ENCODE measurements at regions not wholly inside any gene's neighbourhood (a gene's known extent, or its start where the extent isn't known, plus 50 kb on each side); places are given as distances from the start of the nearest gene placed in this dataset.

- 94% methylated on average over 1 of the region's 1 CpG; no CpG with 5 or more reads in 1 of the 2 experiments for WGBS, 2 experiments (ENCODE audit: extremely low coverage in 1 of 2, insufficient coverage in 1 of 2, insufficient read length in 1 of 2, insufficient replicate concordance in 2 of 2, low coverage in 1 of 2, low lambda C conversion rate in 2 of 2, missing lambda C conversion rate in 1 of 2)
- H3K36me3 ChIP-seq (ENCODE audit: control insufficient read depth in 2 of 4, insufficient read depth in 4 of 4, low read length in 3 of 4) = no peaks in the 10 kb centered on the region
- TF ChIP-seq HDAC2 (IDR thresholded peaks at IDR 0.05; ENCODE audit: borderline replicate concordance in 1 of 2, low read depth in 2 of 2, low read length in 2 of 2) = no peak
- no peak for TF ChIP-seq TAF1 (IDR thresholded peaks at IDR 0.05; ENCODE audit: low read depth, low read length)
- no peak for TF ChIP-seq POLR2A (IDR thresholded peaks at IDR 0.05; ENCODE audit: control extremely low read depth in 1 of 2, low read depth in 2 of 2, low read length in 2 of 2)
- no peak for TF ChIP-seq FOSL1 (IDR thresholded peaks at IDR 0.05; ENCODE audit: insufficient read depth, low read depth, low read length)
- TF ChIP-seq USF2 (IDR thresholded peaks at IDR 0.05; ENCODE audit: low read length) = no peak
- TF ChIP-seq EZH2 (IDR thresholded peaks at IDR 0.05; ENCODE audit: low read depth, low read length, severe bottlenecking) = no peak
- TF ChIP-seq MAX (IDR thresholded peaks at IDR 0.05) = no peak
- TF ChIP-seq TAF7 (optimal IDR thresholded peaks at IDR 0.05; ENCODE audit: borderline replicate concordance, low read depth, low read length) = no peak
- H3K27me3 ChIP-seq (replicated peaks in 1 of 4; ENCODE audit: control insufficient read depth in 3 of 4, extremely low read depth in 1 of 4, insufficient read depth in 3 of 4, low read length in 3 of 4) = no peaks in the 10 kb centered on the region
- FAIRE-seq (no peak), DNase-seq (ENCODE audit: low read depth in 1 of 2, low spot score in 2 of 2) (no peak)
- H4K91ac ChIP-seq (replicated peaks; ENCODE audit: insufficient read length, low read length) = no peak overlapping the region
- no peak overlapping the region for H3K18ac ChIP-seq (ENCODE audit: extremely low read depth, low read length)
- no peaks in the 10 kb centered on the region for H3K4me1 ChIP-seq (replicated peaks in 1 of 4; ENCODE audit: control insufficient read depth in 3 of 4, insufficient read depth in 4 of 4, low read length in 3 of 4)
- H3K9me3 ChIP-seq (ENCODE audit: insufficient read depth in 2 of 2, low read depth in 1 of 2, low read length in 1 of 2) = peaks cover 0 to 5% of the 10 kb centered on the region in 2 experiments; a peak in 1 of 4 replicates
- no peak overlapping the region for H3K4me3 ChIP-seq (ENCODE audit: extremely low read depth in 1 of 4, insufficient read depth in 2 of 4, low read depth in 3 of 4, low read length in 4 of 4)
- no peak overlapping the region for H2BK5ac ChIP-seq (ENCODE audit: low read depth, low read length)
- H4K8ac ChIP-seq (ENCODE audit: extremely low read depth, insufficient read depth, low read length) = no peak overlapping the region
- no peak overlapping the region for H2BK15ac ChIP-seq (ENCODE audit: low read length)
- no peak overlapping the region for H3K4ac ChIP-seq (replicated peaks; ENCODE audit: insufficient read length, low read depth, low read length)
- H3K9ac ChIP-seq (replicated peaks in 1 of 4; ENCODE audit: extremely low read depth in 1 of 4, low read depth in 3 of 4, low read length in 3 of 4) = no peak overlapping the region
- H3K79me2 ChIP-seq (ENCODE audit: control insufficient read depth in 1 of 2, insufficient read depth in 2 of 2, low read length in 2 of 2) = no peaks in the 10 kb centered on the region
- H3K14ac ChIP-seq (ENCODE audit: insufficient read length) = no peak overlapping the region
- no peaks in the 10 kb centered on the region for H3K79me1 ChIP-seq (ENCODE audit: low read depth, low read length)
- H3K27ac ChIP-seq (ENCODE audit: low read depth, low read length) = no peak overlapping the region
- no peak overlapping the region for H3K23ac ChIP-seq (ENCODE audit: insufficient read length)
- H4K5ac ChIP-seq (ENCODE audit: insufficient read length, low read depth, low read length) = no peak overlapping the region
- CTCF ChIA-PET (ENCODE audit: partially characterized antibody) = no interaction called here
- POLR2A ChIA-PET (ENCODE audit: partially characterized antibody) = no interaction called here
- no peak overlapping the region for H2BK120ac ChIP-seq (replicated peaks; ENCODE audit: low read depth, low read length)
- no peak overlapping the region for H2AK5ac ChIP-seq (ENCODE audit: low read depth, low read length)
- no peak overlapping the region for H2BK20ac ChIP-seq (ENCODE audit: low read length)
- H3K4me2 ChIP-seq (ENCODE audit: insufficient read depth in 1 of 2, low read depth in 2 of 2, low read length in 2 of 2) = no peak overlapping the region
- no peaks in the 10 kb centered on the region for H3K23me2 ChIP-seq (ENCODE audit: low read depth, low read length)
- no peaks in the 10 kb centered on the region for H4K20me1 ChIP-seq (replicated peaks in 1 of 2; ENCODE audit: control insufficient read depth in 1 of 2, insufficient read depth in 2 of 2, low read length in 2 of 2)
- no peak overlapping the region for H3K56ac ChIP-seq (replicated peaks; ENCODE audit: insufficient read length, low read depth, low read length)
- H2AFZ ChIP-seq (ENCODE audit: low read length) = no peak overlapping the region
- H2BK12ac ChIP-seq (ENCODE audit: low read depth, low read length) = no peak overlapping the region
These were observed 341.9 kb downstream of the GPM6A start for GRCh38 chr4:175470131-175470530.

Measured in H1 (cell line).